H9 (cell line): ENCODE measurements at regions not wholly inside any gene's neighbourhood (a gene's known extent, or its start where the extent isn't known, plus 50 kb on each side); places are given as distances from the start of the nearest gene placed in this dataset.

Experiments used
- DNase-seq: peaks from one replicate; pipeline ENCODE4 v3.0.0-alpha.2; 2017
- H2AFZ ChIP-seq: one replicate; pipeline ENCODE4 v1.6.1; 2013; ENCODE audit warnings: mild to moderate bottlenecking, low read length, control low read depth, moderate library complexity
- H2AK5ac ChIP-seq: 2 replicates; pipeline ENCODE4 v1.6.1; 2013; ENCODE audit warnings: low read length, control low read depth, mixed read lengths; ENCODE audit not compliant: insufficient read length
- H2BK120ac ChIP-seq: one replicate; pipeline ENCODE4 v1.6.1; 2013; ENCODE audit warnings: low read depth, mild to moderate bottlenecking, low read length, control low read depth, inconsistent platforms; ENCODE audit not compliant: poor library complexity, severe bottlenecking
- H2BK12ac ChIP-seq: 2 replicates; pipeline ENCODE4 v1.6.1; 2013; ENCODE audit warnings: low read length, control low read depth, mixed read lengths, low read depth; ENCODE audit not compliant: insufficient read length
- H2BK15ac ChIP-seq: 2 replicates; pipeline ENCODE4 v1.6.1; 2013; ENCODE audit warnings: low read depth, low read length, control low read depth
- H2BK20ac ChIP-seq: one replicate; pipeline ENCODE4 v1.6.1; 2013; ENCODE audit warnings: low read depth, mild to moderate bottlenecking, low read length, control low read depth, inconsistent platforms; ENCODE audit not compliant: poor library complexity, severe bottlenecking
- H2BK5ac ChIP-seq: 2 replicates; pipeline ENCODE4 v1.6.1; 2013; ENCODE audit warnings: low read length, control low read depth, mixed read lengths; ENCODE audit not compliant: insufficient read length
- H3K14ac ChIP-seq: 2 replicates; pipeline ENCODE4 v1.6.1; 2013; ENCODE audit warnings: low read length, control low read depth; ENCODE audit not compliant: insufficient read depth
- H3K18ac ChIP-seq: 2 replicates; pipeline ENCODE4 v1.6.1; 2013; ENCODE audit warnings: low read depth, mild to moderate bottlenecking, mixed read lengths, low read length, control low read depth; ENCODE audit not compliant: insufficient read length
- H3K23ac ChIP-seq: 2 replicates; pipeline ENCODE4 v1.6.1; 2013; ENCODE audit warnings: low read length, control low read depth, mixed read lengths, low read depth; ENCODE audit not compliant: insufficient read length
- H3K23me2 ChIP-seq: 2 replicates; pipeline ENCODE4 v1.6.1; 2013; ENCODE audit warnings: low read depth, mild to moderate bottlenecking, mixed read lengths, low read length, control low read depth; ENCODE audit not compliant: insufficient read length, poor library complexity, severe bottlenecking
- H3K27ac ChIP-seq: 2 replicates; pipeline ENCODE4 v1.5.1; 2013; ENCODE audit warnings: low read length, control low read depth, mixed read lengths, low read depth; ENCODE audit not compliant: insufficient read length
- H3K27me3 ChIP-seq: 2 replicates; pipeline ENCODE4 v1.6.1; 2013; ENCODE audit warnings: low read length, control low read depth, inconsistent platforms; ENCODE audit not compliant: insufficient read depth
- H3K4ac ChIP-seq: 2 replicates; pipeline ENCODE4 v1.6.1; 2013; ENCODE audit warnings: low read depth, mild to moderate bottlenecking, control low read depth, inconsistent platforms, low read length, moderate library complexity
- H3K4me1 ChIP-seq: 2 replicates; pipeline ENCODE4 v1.6.1; 2013; ENCODE audit warnings: low read length, control low read depth, inconsistent platforms; ENCODE audit not compliant: insufficient read depth
- H3K4me2 ChIP-seq: 2 replicates; pipeline ENCODE4 v1.6.1; 2013; ENCODE audit warnings: low read length, control low read depth, mixed read lengths; ENCODE audit not compliant: insufficient read length, insufficient read depth
- H3K56ac ChIP-seq: 2 replicates; pipeline ENCODE4 v1.6.1; 2013; ENCODE audit warnings: low read depth, mild to moderate bottlenecking, mixed read lengths, low read length, control low read depth; ENCODE audit not compliant: insufficient read length
- H3K79me1 ChIP-seq: 2 replicates; pipeline ENCODE4 v1.6.1; 2013; ENCODE audit warnings: low read depth, mild to moderate bottlenecking, moderate library complexity, low read length, control low read depth, inconsistent platforms; ENCODE audit not compliant: insufficient read depth, poor library complexity, severe bottlenecking
- H3K79me2 ChIP-seq: 2 replicates; pipeline ENCODE4 v1.6.1; 2013; ENCODE audit warnings: low read length, control low read depth, inconsistent platforms; ENCODE audit not compliant: insufficient read depth
- H3K9ac ChIP-seq: 2 replicates; pipeline ENCODE4 v1.6.1; 2013; ENCODE audit warnings: low read length, control low read depth, mixed read lengths; ENCODE audit not compliant: insufficient read length; ENCODE audit errors: extremely low read depth
- H3K9me3 ChIP-seq: one replicate; pipeline ENCODE4 v1.6.1; 2013; ENCODE audit warnings: low read depth, low read length, inconsistent platforms; ENCODE audit not compliant: control insufficient read depth
- H3T11ph ChIP-seq: one replicate; pipeline ENCODE4 v1.6.1; 2013; ENCODE audit warnings: mild to moderate bottlenecking, low read length, control low read depth, inconsistent platforms
- H4K20me1 ChIP-seq: one replicate; pipeline ENCODE4 v1.6.1; 2013; ENCODE audit not compliant: control insufficient read depth, insufficient read length, insufficient read depth
- H4K5ac ChIP-seq: 2 replicates; pipeline ENCODE4 v1.6.1; 2013; ENCODE audit warnings: low read depth, mild to moderate bottlenecking, mixed read lengths, low read length, control low read depth; ENCODE audit not compliant: insufficient read length
- H4K8ac ChIP-seq: replicated peaks from 2 replicates; pipeline ENCODE4 v1.6.1; 2013; ENCODE audit warnings: low read length, control low read depth, mixed read lengths, low read depth; ENCODE audit not compliant: insufficient read length
- H4K91ac ChIP-seq: 2 replicates; pipeline ENCODE4 v1.6.1; 2013; ENCODE audit warnings: low read depth, mild to moderate bottlenecking, moderate library complexity, mixed read lengths, low read length, control low read depth; ENCODE audit not compliant: insufficient read length
- H3K27ac Mint-ChIP-seq, 3 experiments: 2 replicates in 2 of 3; 3 replicates in 1 of 3; pipeline ENCODE4 v1.8.0; 2020 to 2021; ENCODE audit warnings: mixed read lengths in 3 of 3, mild to moderate bottlenecking in 1 of 3, moderate library complexity in 1 of 3
- H3K27me3 Mint-ChIP-seq: 2 replicates; pipeline ENCODE4 v1.8.0; 2021; ENCODE audit warnings: low read depth, mild to moderate bottlenecking, moderate library complexity, mixed read lengths
- H3K36me3 Mint-ChIP-seq, 3 experiments: 2 replicates in 2 of 3; 3 replicates in 1 of 3; pipeline ENCODE4 v1.8.0; 2020 to 2021; ENCODE audit warnings: low read depth in 3 of 3, mixed read lengths in 3 of 3; ENCODE audit not compliant: insufficient read depth in 1 of 3
- H3K4me1 Mint-ChIP-seq, 2 experiments: 2 replicates each; pipeline ENCODE4 v1.8.0; 2020; ENCODE audit warnings: mixed read lengths in 2 of 2
- H3K4me3 Mint-ChIP-seq, 2 experiments: 2 replicates in 1 of 2; 3 replicates in 1 of 2; pipeline ENCODE4 v1.8.0; 2020 to 2021; ENCODE audit warnings: mild to moderate bottlenecking in 2 of 2, mixed read lengths in 2 of 2, moderate library complexity in 1 of 2
- H3K9me3 Mint-ChIP-seq, 2 experiments: 2 replicates in 1 of 2; 3 replicates in 1 of 2; pipeline ENCODE4 v1.8.0; 2020; ENCODE audit warnings: mild to moderate bottlenecking in 2 of 2, mixed read lengths in 2 of 2, moderate library complexity in 1 of 2
- CTCF ChIP-seq: fragments of 200-600 bp; sonication (generic); conservative IDR thresholded peaks from 3 replicates; pipeline ENCODE4 v1.8.0; 2021; ENCODE audit warnings: antibody characterized with exemption, mild to moderate bottlenecking
- WGBS: extraction: QIAGEN DNeasy Blood & Tissue Kit; methylation state at CpG from one replicate; pipeline ENCODE4 v1.1.7; 2013; ENCODE audit warnings: missing lambda C conversion rate, low lambda C conversion rate, mixed read lengths; ENCODE audit not compliant: insufficient read length; ENCODE audit errors: extremely low coverage; 5-methylcytosine and 5-hydroxymethylcytosine counted together

- no CpG with 5 or more reads among the region's 3 CpGs for WGBS
- Histone ChIP-seq H3K23me2 (no peaks in the 10 kb centered on the region), H3K23ac (no peak overlapping the region), H3K9ac (no peak overlapping the region), H3T11ph (no peak overlapping the region), H3K56ac (no peak overlapping the region), H3K27ac (no peak overlapping the region), H3K79me2 (no peaks in the 10 kb centered on the region), H4K8ac (no peak overlapping the region), H3K4ac (no peak overlapping the region), H3K27me3 (no peaks in the 10 kb centered on the region), H2BK12ac (no peak overlapping the region), H2AFZ (no peak overlapping the region), H2BK15ac (no peak overlapping the region), H4K5ac (no peak overlapping the region), H3K14ac (no peak overlapping the region), H4K91ac (no peak overlapping the region), H3K4me1 (no peaks in the 10 kb centered on the region), H3K4me2 (no peak overlapping the region), H2BK5ac (no peak overlapping the region), H2BK120ac (no peak overlapping the region), H3K79me1 (no peaks in the 10 kb centered on the region), H3K18ac (no peak overlapping the region), H2BK20ac (no peak overlapping the region), H4K20me1 (no peaks in the 10 kb centered on the region), H2AK5ac (no peak overlapping the region), H3K9me3 (no peaks in the 10 kb centered on the region)
- Mint-ChIP-seq H3K9me3 (peaks cover 24% of the 10 kb centered on the region in 2 experiments), H3K36me3 (peaks cover 7 to 23% (median 9%) of the 10 kb centered on the region in 3 experiments), H3K4me1 (peaks cover 9 to 13% of the 10 kb centered on the region in 2 experiments), H3K27ac (no peak overlapping the region), H3K4me3 (no peak overlapping the region), H3K27me3 (no peaks in the 10 kb centered on the region)
- no peak for TF ChIP-seq CTCF
- no peak for DNase-seq
Measured at GRCh38 chr2:21331625-21332370, 208.0 kb downstream of the TDRD15 start.
